ENCODE measurements at regions not wholly inside any gene's neighbourhood (a gene's known extent, or its start where the extent isn't known, plus 50 kb on each side); places are given as distances from the start of the nearest gene placed in this dataset.

GRCh38 chr2:183709829-183710228 lies 585.6 kb downstream of the NUP35 start:
- H3K4me3 ChIP-seq (ENCODE audit: low read depth, low read length): no peak overlapping the region
- DNase-seq (ENCODE audit: low read depth): no peak
- TF ChIP-seq CTCF (conservative IDR thresholded peaks at IDR 0.05; ENCODE audit: low read depth, low read length): no peak

GRCh38 chr2:183718246-183718645 lies 594.0 kb downstream of the NUP35 start:
- DNase-seq (ENCODE audit: low read depth): no peak
- no peak overlapping the region for H3K4me3 ChIP-seq (ENCODE audit: low read depth, low read length)
- no peak for TF ChIP-seq CTCF (conservative IDR thresholded peaks at IDR 0.05; ENCODE audit: low read depth, low read length)

- TF ChIP-seq CTCF (conservative IDR thresholded peaks at IDR 0.05; ENCODE audit: low read depth, low read length): no peak
- no peak for DNase-seq (ENCODE audit: low read depth)
- no peak overlapping the region for H3K4me3 ChIP-seq (ENCODE audit: low read depth, low read length)
These were observed 599.0 kb downstream of the NUP35 start for GRCh38 chr2:183723278-183723677.

GRCh38 chr2:183729380-183729779 lies 605.1 kb downstream of the NUP35 start:
- DNase-seq (ENCODE audit: low read depth): no peak
- no peak for TF ChIP-seq CTCF (conservative IDR thresholded peaks at IDR 0.05; ENCODE audit: low read depth, low read length)

DNA sequence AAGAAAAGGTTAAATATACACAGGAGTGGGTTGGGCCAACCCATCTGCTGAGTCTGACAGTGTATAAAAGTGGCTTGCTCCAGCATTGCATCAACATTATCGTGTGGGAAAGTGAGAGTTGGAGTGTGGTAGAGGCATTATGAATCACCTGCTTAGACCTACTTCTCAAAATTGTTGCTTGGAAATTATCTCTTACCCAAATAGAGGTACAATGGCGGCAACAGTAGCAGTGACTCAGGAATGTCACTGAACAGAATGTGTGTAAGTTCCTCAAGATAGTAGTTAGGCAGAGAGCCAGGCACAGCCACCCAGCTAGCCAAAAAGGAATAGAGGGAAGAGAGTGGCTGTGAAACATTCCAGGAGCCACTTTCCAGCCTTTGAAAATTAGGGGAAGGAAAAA lies 616.0 kb downstream of the NUP35 start:
- DNase-seq (ENCODE audit: low read depth): no peak
- no peak for TF ChIP-seq CTCF (conservative IDR thresholded peaks at IDR 0.05; ENCODE audit: low read depth, low read length)

More at GRCh38 chr2:183729380-183729779, 605.1 kb downstream of the NUP35 start:
- no peak overlapping the region for H3K4me3 ChIP-seq (ENCODE audit: low read depth, low read length)

DNA sequence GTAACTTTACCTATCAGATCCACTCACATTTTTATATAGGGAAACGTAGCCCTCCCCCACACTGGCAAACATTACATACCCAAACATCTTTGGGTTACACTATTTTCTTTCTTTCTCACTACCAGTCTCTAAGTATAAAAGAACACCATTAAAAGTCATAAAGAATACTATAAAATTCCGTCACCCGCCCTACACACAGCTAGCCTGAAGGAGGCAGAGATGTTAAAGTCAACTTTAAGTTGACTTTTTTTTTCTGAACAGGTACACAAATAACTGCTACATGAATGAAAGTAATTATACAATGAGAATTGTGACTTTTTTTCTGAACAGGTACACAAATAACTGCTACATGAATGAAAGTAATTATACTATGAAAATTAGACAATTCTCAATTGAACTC lies 628.3 kb downstream of the NUP35 start:
- no peak for DNase-seq (ENCODE audit: low read depth)
- H3K4me3 ChIP-seq (ENCODE audit: low read depth, low read length): no peak overlapping the region
- no peak for TF ChIP-seq CTCF (conservative IDR thresholded peaks at IDR 0.05; ENCODE audit: low read depth, low read length)

More for the DNA sequence above, 616.0 kb downstream of the NUP35 start:
- no peak overlapping the region for H3K4me3 ChIP-seq (ENCODE audit: low read depth, low read length)

GRCh38 chr2:183759033-183759432 lies 634.8 kb downstream of the NUP35 start:
- H3K4me3 ChIP-seq (ENCODE audit: low read depth, low read length): no peak overlapping the region
- no peak for DNase-seq (ENCODE audit: low read depth)
- TF ChIP-seq CTCF (conservative IDR thresholded peaks at IDR 0.05; ENCODE audit: low read depth, low read length): no peak

Data from epithelial cell of proximal tubule (primary cell).